GM12872 (cell line): ENCODE measurements at regions not wholly inside any gene's neighbourhood (a gene's known extent, or its start where the extent isn't known, plus 50 kb on each side); places are given as distances from the start of the nearest gene placed in this dataset.

Source experiments
- TF ChIP-seq, protein P1 (sequence below): IDR thresholded peaks from 3 replicates; pipeline ENCODE4 v1.5.1; 2011; ENCODE audit warnings: low read depth, mild to moderate bottlenecking, low read length, moderate library complexity; ENCODE audit not compliant: insufficient read depth

GRCh38 chr9:111148052-111149017 lies 110.1 kb upstream of the LPAR1 start:
- TF ChIP-seq, protein P1, sequence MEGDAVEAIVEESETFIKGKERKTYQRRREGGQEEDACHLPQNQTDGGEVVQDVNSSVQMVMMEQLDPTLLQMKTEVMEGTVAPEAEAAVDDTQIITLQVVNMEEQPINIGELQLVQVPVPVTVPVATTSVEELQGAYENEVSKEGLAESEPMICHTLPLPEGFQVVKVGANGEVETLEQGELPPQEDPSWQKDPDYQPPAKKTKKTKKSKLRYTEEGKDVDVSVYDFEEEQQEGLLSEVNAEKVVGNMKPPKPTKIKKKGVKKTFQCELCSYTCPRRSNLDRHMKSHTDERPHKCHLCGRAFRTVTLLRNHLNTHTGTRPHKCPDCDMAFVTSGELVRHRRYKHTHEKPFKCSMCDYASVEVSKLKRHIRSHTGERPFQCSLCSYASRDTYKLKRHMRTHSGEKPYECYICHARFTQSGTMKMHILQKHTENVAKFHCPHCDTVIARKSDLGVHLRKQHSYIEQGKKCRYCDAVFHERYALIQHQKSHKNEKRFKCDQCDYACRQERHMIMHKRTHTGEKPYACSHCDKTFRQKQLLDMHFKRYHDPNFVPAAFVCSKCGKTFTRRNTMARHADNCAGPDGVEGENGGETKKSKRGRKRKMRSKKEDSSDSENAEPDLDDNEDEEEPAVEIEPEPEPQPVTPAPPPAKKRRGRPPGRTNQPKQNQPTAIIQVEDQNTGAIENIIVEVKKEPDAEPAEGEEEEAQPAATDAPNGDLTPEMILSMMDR = no peak

- TF ChIP-seq, protein P1 = no peak
These were observed 108.8 kb upstream of the LPAR1 start for GRCh38 chr9:111147041-111147440.

DNA sequence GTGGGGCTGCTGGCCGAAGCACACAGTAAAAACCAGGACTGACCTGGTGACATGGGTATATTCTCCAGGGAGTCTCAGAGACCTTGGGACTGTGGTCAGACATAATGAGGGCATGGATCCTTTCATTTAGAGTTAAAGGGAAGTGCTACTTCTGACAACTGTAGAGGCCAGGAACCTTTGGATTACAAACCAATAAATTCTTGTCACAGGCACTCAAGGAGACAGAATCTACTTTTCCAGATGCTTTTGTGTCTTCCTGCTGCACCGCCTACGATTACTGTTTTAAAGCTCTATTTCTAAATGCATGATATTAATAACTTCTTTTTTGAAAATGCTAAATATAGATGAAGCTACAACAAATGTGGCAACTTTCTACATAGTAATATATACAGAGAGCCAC lies 106.5 kb upstream of the LPAR1 start:
- TF ChIP-seq, protein P1 = no peak

DNA sequence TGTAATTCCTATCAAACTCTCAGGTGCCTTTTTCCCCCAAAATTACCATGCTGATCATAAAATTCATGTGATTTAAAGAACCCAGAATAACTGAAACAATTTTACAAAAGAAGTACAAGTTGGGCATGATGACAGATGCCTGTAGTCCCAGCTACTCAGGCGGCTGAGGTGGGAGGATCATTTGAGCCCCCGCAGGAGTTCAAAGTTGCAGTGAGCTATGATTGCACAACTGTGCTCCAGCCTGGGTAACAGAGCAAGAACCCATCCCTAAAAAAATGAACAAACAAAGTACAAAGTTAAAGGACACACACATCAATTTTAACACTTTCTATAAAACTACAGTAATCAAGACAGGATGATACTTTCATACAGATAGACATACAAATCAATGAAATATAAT lies 97.9 kb upstream of the LPAR1 start:
- TF ChIP-seq, protein P1 = no peak

GRCh38 chr9:111131211-111131610 lies 92.9 kb upstream of the LPAR1 start:
- TF ChIP-seq, protein P1 = no peak

DNA sequence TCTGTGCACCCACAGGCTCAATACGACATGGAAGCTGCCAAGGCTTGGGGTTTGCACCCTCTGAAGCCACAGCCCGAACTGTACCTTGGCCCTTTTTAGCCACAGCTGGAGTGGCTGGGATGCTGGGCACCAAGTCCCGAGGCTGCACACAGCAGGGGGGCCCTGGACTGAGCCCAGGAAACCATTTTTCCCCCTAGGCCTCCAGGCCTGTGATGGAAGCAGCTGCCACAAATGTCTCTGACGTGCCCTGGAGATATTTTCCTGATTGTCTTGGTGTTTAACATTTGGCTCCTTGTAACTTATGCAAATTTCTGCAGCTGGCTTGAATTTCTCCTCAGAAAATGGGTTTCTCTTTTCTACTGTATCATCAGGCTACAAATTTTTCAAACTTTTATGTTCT lies 82.3 kb upstream of the LPAR1 start:
- TF ChIP-seq, protein P1 = no peak

DNA sequence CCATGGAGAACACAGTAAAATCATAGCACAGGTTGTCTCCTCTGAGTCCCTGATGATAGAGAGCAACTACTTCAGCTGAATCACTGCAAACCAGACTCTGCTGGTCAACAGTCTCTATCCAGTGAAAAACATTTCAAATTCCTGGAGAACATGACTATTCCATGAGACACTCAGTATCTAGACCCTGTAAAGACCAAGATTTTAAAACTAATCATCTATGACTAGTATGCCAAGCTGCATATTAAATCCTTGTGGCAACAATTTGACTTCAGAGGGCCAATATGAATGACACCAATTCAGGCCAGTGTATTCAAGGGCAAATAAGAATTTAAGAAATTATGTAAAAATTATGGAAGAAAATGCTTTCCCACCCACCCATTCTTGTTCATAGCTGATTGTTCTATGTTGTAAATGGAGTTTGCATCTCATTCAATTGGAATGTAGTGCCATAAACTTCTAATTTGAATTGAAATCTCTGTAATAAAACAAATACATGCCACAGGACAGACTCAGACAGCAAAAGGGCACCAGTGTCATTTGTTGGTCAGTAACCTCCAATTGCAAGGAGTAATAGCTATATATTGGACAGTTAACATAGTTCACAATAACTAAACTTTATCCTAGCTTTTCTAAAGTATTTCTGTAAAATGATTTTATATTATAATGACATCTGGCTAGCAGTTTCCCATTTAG lies 80.1 kb upstream of the LPAR1 start:
- TF ChIP-seq, protein P1 = no peak
